ENCODE measurements at regions not wholly inside any gene's neighbourhood (a gene's known extent, or its start where the extent isn't known, plus 50 kb on each side); places are given as distances from the start of the nearest gene placed in this dataset.

GRCh38 chr10:124184208-124184830, 90.9 kb upstream of the CHST15 start:
- Histone ChIP-seq H3K27me3 (no peaks in the 10 kb centered on the region), H3K4me3 (no peak overlapping the region), H3K9ac (ENCODE audit: low read depth in 2 of 2, low read length in 2 of 2) (no peak overlapping the region), H3K4me1 (no peaks in the 10 kb centered on the region), H3K9me3 (no peaks in the 10 kb centered on the region), H3K36me3 (no peaks in the 10 kb centered on the region), H3K27ac (no peak overlapping the region)
- intact Hi-C loops (cut with DNase I): no loop called here
- no peak for TF ChIP-seq CTCF (IDR thresholded peaks at IDR 0.05)
- no peak for DNase-seq

GRCh38 chr10:124183617-124184016, 90.2 kb upstream of the CHST15 start:
- H3K27me3 ChIP-seq: no peaks in the 10 kb centered on the region
- H3K4me3 ChIP-seq: no peak overlapping the region
- H3K9me3 ChIP-seq: no peaks in the 10 kb centered on the region
- DNase-seq: no peak
- no peak overlapping the region for H3K27ac ChIP-seq
- no peak overlapping the region for H3K9ac ChIP-seq (ENCODE audit: low read depth in 2 of 2, low read length in 2 of 2)
- no peaks in the 10 kb centered on the region for H3K4me1 ChIP-seq
- H3K36me3 ChIP-seq: no peaks in the 10 kb centered on the region
- no peak for TF ChIP-seq CTCF (IDR thresholded peaks at IDR 0.05)
- intact Hi-C loops (cut with DNase I): no loop called here

- Histone ChIP-seq H3K4me1 (no peaks in the 10 kb centered on the region), H3K27me3 (no peaks in the 10 kb centered on the region), H3K9ac (ENCODE audit: low read depth in 2 of 2, low read length in 2 of 2) (no peak overlapping the region), H3K9me3 (no peaks in the 10 kb centered on the region), H3K36me3 (no peaks in the 10 kb centered on the region), H3K4me3 (no peak overlapping the region), H3K27ac (no peak overlapping the region)
- no peak for DNase-seq
- intact Hi-C loops (cut with DNase I): no loop called here
- TF ChIP-seq CTCF (IDR thresholded peaks at IDR 0.05): no peak
Measured at GRCh38 chr10:124182088-124182541, 88.7 kb upstream of the CHST15 start.

- TF ChIP-seq CTCF (IDR thresholded peaks at IDR 0.05): no peak
- DNase-seq: no peak
- Histone ChIP-seq H3K4me1 (no peaks in the 10 kb centered on the region), H3K9ac (ENCODE audit: low read depth in 2 of 2, low read length in 2 of 2) (no peak overlapping the region), H3K36me3 (no peaks in the 10 kb centered on the region), H3K9me3 (no peaks in the 10 kb centered on the region), H3K4me3 (no peak overlapping the region), H3K27ac (no peak overlapping the region), H3K27me3 (no peaks in the 10 kb centered on the region)
- intact Hi-C loops (cut with DNase I): no loop called here
Measured at GRCh38 chr10:124181656-124182055, 88.3 kb upstream of the CHST15 start.

- no peak overlapping the region for H3K9ac ChIP-seq (ENCODE audit: low read depth in 2 of 2, low read length in 2 of 2)
- intact Hi-C loops (cut with DNase I): no loop called here
- H3K9me3 ChIP-seq: no peaks in the 10 kb centered on the region
- TF ChIP-seq CTCF (IDR thresholded peaks at IDR 0.05): no peak
- no peaks in the 10 kb centered on the region for H3K4me1 ChIP-seq
- DNase-seq: no peak
- H3K4me3 ChIP-seq: no peak overlapping the region
- H3K27ac ChIP-seq: no peak overlapping the region
- H3K27me3 ChIP-seq: no peaks in the 10 kb centered on the region
- no peaks in the 10 kb centered on the region for H3K36me3 ChIP-seq
Measured at GRCh38 chr10:124180947-124181549, 87.7 kb upstream of the CHST15 start.

Measured in colonic mucosa (tissue), 4 donors.